ENCODE measurements at regions not wholly inside any gene's neighbourhood (a gene's known extent, or its start where the extent isn't known, plus 50 kb on each side); places are given as distances from the start of the nearest gene placed in this dataset.

DNA sequence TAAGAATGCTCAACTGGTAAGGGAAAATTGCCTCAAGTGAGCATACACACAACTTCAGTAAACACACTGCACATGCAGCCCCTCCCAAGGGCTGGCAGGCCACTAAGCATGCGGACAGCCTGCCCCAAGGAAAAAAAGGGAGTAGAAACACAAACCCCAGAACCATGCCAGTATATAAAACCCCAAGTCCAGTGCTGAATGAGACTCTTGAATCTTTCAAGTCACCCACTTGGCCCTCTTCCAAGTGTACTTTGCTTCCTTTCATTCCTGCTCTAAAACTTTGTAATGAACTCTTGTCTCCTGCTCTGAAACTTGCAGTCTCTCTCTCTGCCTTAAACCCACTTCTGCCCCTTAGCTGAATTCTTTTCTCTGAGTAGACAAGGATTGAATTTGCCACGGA is 736.4 kb downstream of the RNF144A start:
- TF ChIP-seq EZH2 (IDR thresholded peaks at IDR 0.05; ENCODE audit: borderline replicate concordance, insufficient read depth, low read length, poor library complexity, severe bottlenecking) (no peak), REST (IDR thresholded peaks at IDR 0.05; ENCODE audit: borderline replicate concordance) (no peak), TAF1 (IDR thresholded peaks at IDR 0.05; ENCODE audit: low read depth) (no peak), POLR2AphosphoS5 (IDR thresholded peaks at IDR 0.05) (no peak), SMC3 (conservative IDR thresholded peaks at IDR 0.05; ENCODE audit: poor library complexity) (no peak), MXI1 (conservative IDR thresholded peaks at IDR 0.05; ENCODE audit: poor library complexity, severe bottlenecking) (no peak), RAD21 (conservative IDR thresholded peaks at IDR 0.05) (no peak), EP300 (conservative IDR thresholded peaks at IDR 0.05; ENCODE audit: poor library complexity, severe bottlenecking) (no peak)
- TF ChIP-seq, protein P1, sequence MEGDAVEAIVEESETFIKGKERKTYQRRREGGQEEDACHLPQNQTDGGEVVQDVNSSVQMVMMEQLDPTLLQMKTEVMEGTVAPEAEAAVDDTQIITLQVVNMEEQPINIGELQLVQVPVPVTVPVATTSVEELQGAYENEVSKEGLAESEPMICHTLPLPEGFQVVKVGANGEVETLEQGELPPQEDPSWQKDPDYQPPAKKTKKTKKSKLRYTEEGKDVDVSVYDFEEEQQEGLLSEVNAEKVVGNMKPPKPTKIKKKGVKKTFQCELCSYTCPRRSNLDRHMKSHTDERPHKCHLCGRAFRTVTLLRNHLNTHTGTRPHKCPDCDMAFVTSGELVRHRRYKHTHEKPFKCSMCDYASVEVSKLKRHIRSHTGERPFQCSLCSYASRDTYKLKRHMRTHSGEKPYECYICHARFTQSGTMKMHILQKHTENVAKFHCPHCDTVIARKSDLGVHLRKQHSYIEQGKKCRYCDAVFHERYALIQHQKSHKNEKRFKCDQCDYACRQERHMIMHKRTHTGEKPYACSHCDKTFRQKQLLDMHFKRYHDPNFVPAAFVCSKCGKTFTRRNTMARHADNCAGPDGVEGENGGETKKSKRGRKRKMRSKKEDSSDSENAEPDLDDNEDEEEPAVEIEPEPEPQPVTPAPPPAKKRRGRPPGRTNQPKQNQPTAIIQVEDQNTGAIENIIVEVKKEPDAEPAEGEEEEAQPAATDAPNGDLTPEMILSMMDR (IDR thresholded peaks at IDR 0.05; ENCODE audit: poor library complexity, severe bottlenecking) = no peak

Measured in neural cell (in vitro differentiated cells).